MCF 10A (cell line): ENCODE measurements at regions not wholly inside any gene's neighbourhood (a gene's known extent, or its start where the extent isn't known, plus 50 kb on each side); places are given as distances from the start of the nearest gene placed in this dataset.

ENCODE experiments used
- BruUV-seq: library from RNA; stranded (reverse); fragments of 400-500 nt; replicated peaks from 2 replicates; lab custom pipeline; 2021; lab: Mats Ljungman, UMichigan
- CTCF ChIA-PET: fragments of 300-600 bp; sonication (Branson Sonifier 250); formaldehyde crosslinking; extraction: SDS; loops from one replicate; lab custom pipeline; 2021; ENCODE audit warnings: antibody characterized with exemption, inconsistent platforms; lab: Yijun Ruan, JAX
- POLR2A ChIA-PET: fragments of 300-600, 350-650 bp; sonication (Branson Sonifier 250); formaldehyde crosslinking; extraction: SDS; loops from one replicate; lab custom pipeline; 2020; ENCODE audit warnings: antibody characterized with exemption, inconsistent platforms; lab: Yijun Ruan, JAX
- DNase-seq: peaks from one replicate; pipeline ENCODE4 v3.0.0-alpha.2; 2018; ENCODE audit not compliant: unreplicated experiment
- H3K27ac Mint-ChIP-seq: one replicate; pipeline ENCODE4 v1.8.0; 2022; ENCODE audit warnings: mild to moderate bottlenecking, low read depth, mixed read lengths; ENCODE audit not compliant: unreplicated experiment
- H3K27me3 Mint-ChIP-seq: one replicate; pipeline ENCODE4 v1.8.0; 2022; ENCODE audit warnings: mixed read lengths; ENCODE audit not compliant: insufficient read depth, unreplicated experiment
- H3K36me3 Mint-ChIP-seq: one replicate; pipeline ENCODE4 v1.8.0; 2022; ENCODE audit warnings: mild to moderate bottlenecking, moderate library complexity, mixed read lengths; ENCODE audit not compliant: insufficient read depth, unreplicated experiment
- H3K4me1 Mint-ChIP-seq: one replicate; pipeline ENCODE4 v1.8.0; 2022; ENCODE audit warnings: mixed read lengths; ENCODE audit not compliant: insufficient read depth, unreplicated experiment
- H3K4me3 Mint-ChIP-seq: one replicate; pipeline ENCODE4 v1.8.0; 2022; ENCODE audit warnings: mild to moderate bottlenecking, moderate library complexity, mixed read lengths; ENCODE audit not compliant: unreplicated experiment
- H3K9me3 Mint-ChIP-seq: one replicate; pipeline ENCODE4 v1.8.0; 2022; ENCODE audit warnings: mixed read lengths; ENCODE audit not compliant: unreplicated experiment
- CTCF ChIP-seq: fragments of 200-600 bp; IDR thresholded peaks from one replicate; pipeline ENCODE4 v1.8.0; 2022; ENCODE audit warnings: antibody characterized with exemption, mild to moderate bottlenecking; ENCODE audit not compliant: unreplicated experiment
- intact Hi-C: fragments of 100-400 bp; cut with micrococcal nuclease; formaldehyde crosslinking; loops from 2 replicates; pipeline ENCODE4 v1.14.1; 2022

DNA sequence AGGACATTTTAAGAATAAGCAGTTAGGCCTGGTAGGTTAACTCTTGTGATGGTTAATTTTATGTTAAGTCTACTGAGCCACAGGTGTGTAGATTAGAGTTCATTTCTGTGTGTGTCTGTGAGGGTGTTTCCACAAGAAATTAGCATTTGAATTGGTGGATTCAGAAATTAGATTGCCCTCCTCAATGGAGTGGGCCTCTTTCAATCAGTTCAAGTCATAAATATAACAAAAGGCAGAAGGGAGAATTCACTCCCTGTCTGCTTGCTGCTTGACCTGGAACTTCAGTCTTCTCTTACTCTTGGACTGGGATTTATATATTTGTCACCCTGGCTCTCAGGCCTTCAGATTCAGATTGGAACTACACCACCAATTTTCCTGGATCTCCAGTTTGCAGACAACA is 55.3 kb upstream of the POM121L12 start:
- H3K27ac Mint-ChIP-seq: no peak overlapping the region
- H3K36me3 Mint-ChIP-seq: no peaks in the 10 kb centered on the region
- TF ChIP-seq CTCF: no peak
- POLR2A ChIA-PET: no interaction called here
- DNase-seq: no peak
- CTCF ChIA-PET: no interaction called here
- no peak overlapping the region for H3K4me3 Mint-ChIP-seq
- H3K9me3 Mint-ChIP-seq: peaks cover 7% of the 10 kb centered on the region
- intact Hi-C loops: no loop called here
- BruUV-seq: no TSS peak
- H3K4me1 Mint-ChIP-seq: no peaks in the 10 kb centered on the region
- no peaks in the 10 kb centered on the region for H3K27me3 Mint-ChIP-seq

- Mint-ChIP-seq H3K4me1 (no peaks in the 10 kb centered on the region), H3K36me3 (no peaks in the 10 kb centered on the region), H3K9me3 (no peaks in the 10 kb centered on the region), H3K27me3 (peaks cover 13% of the 10 kb centered on the region), H3K27ac (no peak overlapping the region), H3K4me3 (no peak overlapping the region)
- ChIA-PET CTCF (no interaction called here), POLR2A (no interaction called here)
- no peak for DNase-seq
- BruUV-seq: no TSS peak
- no peak for TF ChIP-seq CTCF
- intact Hi-C loops: no loop called here
Observed at GRCh38 chr7:52973126-52973525, 62.3 kb upstream of the POM121L12 start.

DNA sequence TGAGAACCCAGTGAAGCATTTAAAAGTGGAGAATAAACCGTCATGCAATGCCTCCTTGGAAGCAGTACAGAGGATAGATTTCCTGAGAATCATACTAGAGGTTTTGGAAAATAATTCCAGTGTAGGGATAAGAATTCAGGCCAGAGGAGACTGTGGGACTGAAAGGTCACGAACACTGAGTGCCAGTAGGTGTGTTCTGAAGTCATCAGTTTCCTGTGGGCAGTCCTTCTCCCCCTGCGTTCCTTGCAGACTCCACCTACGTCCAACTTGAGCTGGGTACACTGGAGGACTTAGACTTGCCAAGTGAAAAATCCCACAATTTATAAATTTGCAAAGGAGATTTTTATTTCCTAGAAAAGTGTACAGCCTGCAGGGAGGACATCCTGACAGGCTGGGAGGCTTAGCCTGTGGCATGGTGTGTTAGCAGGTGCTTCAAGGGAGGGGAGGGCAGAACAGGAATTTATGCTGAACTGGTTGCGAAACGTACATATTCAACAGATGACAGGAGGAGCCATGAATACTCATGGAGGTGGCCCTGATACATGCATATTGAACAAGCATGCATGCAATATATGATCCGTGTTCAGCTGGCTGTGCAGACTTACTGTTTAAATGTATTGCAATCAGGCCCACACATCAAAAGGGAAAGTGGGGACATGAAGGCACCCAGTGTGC is 72.9 kb upstream of the POM121L12 start:
- no peak for TF ChIP-seq CTCF
- DNase-seq: no peak
- BruUV-seq: no TSS peak
- H3K4me3 Mint-ChIP-seq: no peak overlapping the region
- H3K9me3 Mint-ChIP-seq: no peaks in the 10 kb centered on the region
- peaks cover 22% of the 10 kb centered on the region for H3K27me3 Mint-ChIP-seq
- H3K36me3 Mint-ChIP-seq: no peaks in the 10 kb centered on the region
- intact Hi-C loops: no loop called here
- CTCF ChIA-PET: no interaction called here
- H3K4me1 Mint-ChIP-seq: no peaks in the 10 kb centered on the region
- no peak overlapping the region for H3K27ac Mint-ChIP-seq
- POLR2A ChIA-PET: no interaction called here

- TF ChIP-seq CTCF: no peak
- peaks cover 11% of the 10 kb centered on the region for H3K27me3 Mint-ChIP-seq
- no TSS peak for BruUV-seq
- H3K9me3 Mint-ChIP-seq: no peaks in the 10 kb centered on the region
- CTCF ChIA-PET: no interaction called here
- peaks cover 7% of the 10 kb centered on the region for H3K4me1 Mint-ChIP-seq
- DNase-seq: no peak
- H3K36me3 Mint-ChIP-seq: no peaks in the 10 kb centered on the region
- H3K27ac Mint-ChIP-seq: no peak overlapping the region
- H3K4me3 Mint-ChIP-seq: no peak overlapping the region
- POLR2A ChIA-PET: no interaction called here
- intact Hi-C loops: no loop called here
Observed at GRCh38 chr7:52961084-52961483, 74.3 kb upstream of the POM121L12 start.
